GM12878 (cell line): ENCODE measurements at regions not wholly inside any gene's neighbourhood (a gene's known extent, or its start where the extent isn't known, plus 50 kb on each side); places are given as distances from the start of the nearest gene placed in this dataset.

Experiments
- ATAC-seq: fragments of 200-7000 bp; cut with Tn5 transposase; 3 replicates; pipeline ENCODE4 v1.9.1; 2020; ENCODE audit warnings: mild to moderate bottlenecking, moderate library complexity
- BruUV-seq: library from RNA; stranded (reverse); fragments of 400-500 nt; replicated peaks from 2 replicates; lab custom pipeline; 2021; lab: Mats Ljungman, UMichigan
- CTCF ChIA-PET: fragments of 300-600 bp; sonication (Branson Sonifier 250); formaldehyde crosslinking; extraction: SDS; loops from one replicate; lab custom pipeline; 2021; ENCODE audit warnings: inconsistent platforms; lab: Yijun Ruan, JAX
- POLR2A ChIA-PET: fragments of 350-600 bp; formaldehyde crosslinking; extraction: SDS; loops from one replicate; lab custom pipeline; 2021; ENCODE audit warnings: inconsistent platforms; lab: Charles Lee
- RAD21 ChIA-PET: fragments of 300-600 bp; sonication (Branson Sonifier 250); formaldehyde crosslinking; loops from one replicate; lab custom pipeline; 2023; ENCODE audit warnings: antibody characterized with exemption; ENCODE audit not compliant: unreplicated experiment; lab: Charles Lee
- SMC1A ChIA-PET: fragments of 300-600 bp; sonication (Branson Sonifier 250); formaldehyde crosslinking; loops from one replicate; lab custom pipeline; 2023; ENCODE audit not compliant: unreplicated experiment, uncharacterized antibody; lab: Charles Lee
- DNase-seq: peaks from one replicate; pipeline ENCODE4 v3.0.0-alpha.2; 2011; ENCODE audit warnings: low read depth, low spot score
- FAIRE-seq: peaks from 3 replicates; lab custom pipeline; 2011; peaks lifted over from hg19 to GRCh38; lab: Jason Lieb, UNC
- H2AFZ ChIP-seq: 2 replicates; pipeline ENCODE4 v1.6.0; 2011; ENCODE audit warnings: low read depth, low read length, control low read depth; ENCODE audit not compliant: control insufficient read depth
- H3K27ac ChIP-seq: 2 replicates; pipeline ENCODE4 v1.5.1; 2011; ENCODE audit warnings: control low read depth; ENCODE audit not compliant: control insufficient read depth, insufficient read depth
- H3K27me3 ChIP-seq, 2 experiments: replicated peaks in 1 of 2; 2 replicates each; pipeline versions ENCODE4 v1.6.0 to v1.6.1; 2011; ENCODE audit warnings: low read length in 1 of 2; ENCODE audit not compliant: control insufficient read depth in 2 of 2, insufficient read depth in 2 of 2
- H3K36me3 ChIP-seq, 2 experiments: 2 replicates each; pipeline ENCODE4 v1.5.1; 2011; ENCODE audit warnings: low read length in 1 of 2; ENCODE audit not compliant: control insufficient read depth in 2 of 2, insufficient read depth in 2 of 2
- H3K4me1 ChIP-seq: 2 replicates; pipeline ENCODE4 v1.6.1; 2011; ENCODE audit warnings: mild to moderate bottlenecking, low read length, moderate library complexity, mixed read lengths; ENCODE audit not compliant: control insufficient read depth, insufficient read depth
- H3K4me2 ChIP-seq: 2 replicates; pipeline ENCODE4 v1.6.0; 2011; ENCODE audit warnings: control low read depth; ENCODE audit not compliant: control insufficient read depth, insufficient read depth
- H3K4me3 ChIP-seq: fragments of 200-600 bp; sonication (generic); 2 replicates; pipeline ENCODE4 v1.5.1; 2016
- H3K79me2 ChIP-seq: 2 replicates; pipeline ENCODE4 v1.6.0; 2011; ENCODE audit warnings: low read length; ENCODE audit not compliant: control insufficient read depth, insufficient read depth
- H3K9ac ChIP-seq: 2 replicates; pipeline ENCODE4 v1.8.0; 2011; ENCODE audit warnings: low read length, control low read depth, mixed read lengths; ENCODE audit not compliant: control insufficient read depth, insufficient read depth
- H3K9me3 ChIP-seq: replicated peaks from 3 replicates; pipeline ENCODE4 v1.5.1; 2011; ENCODE audit warnings: mild to moderate bottlenecking, low read length; ENCODE audit not compliant: control insufficient read depth, insufficient read depth
- H4K20me1 ChIP-seq: 2 replicates; pipeline ENCODE4 v1.6.0; 2011; ENCODE audit not compliant: control insufficient read depth, insufficient read depth
- ATF7 ChIP-seq: fragments of 450-650 bp; IDR thresholded peaks from 2 replicates; pipeline ENCODE4 v1.6.1; 2016; ENCODE audit warnings: low read depth, mild to moderate bottlenecking
- BCL11A ChIP-seq: IDR thresholded peaks from 2 replicates; pipeline ENCODE4 v1.6.1; 2011; ENCODE audit warnings: low read depth, low read length
- CREB1 ChIP-seq: IDR thresholded peaks from 2 replicates; pipeline ENCODE4 v1.6.1; 2012; ENCODE audit warnings: low read depth, mild to moderate bottlenecking, inconsistent platforms
- CREM ChIP-seq: IDR thresholded peaks from 2 replicates; pipeline ENCODE4 v1.6.1; 2014; ENCODE audit warnings: antibody characterized with exemption, low read depth
- EP300 ChIP-seq, 2 experiments: fragments of 150-350 bp in 1 of 2; IDR thresholded peaks; 2 replicates each; pipeline ENCODE4 v1.6.1; 2011 to 2012; ENCODE audit warnings: low read depth in 2 of 2, low read length in 2 of 2, borderline replicate concordance in 1 of 2, improper control_type of control experiment in 1 of 2, inconsistent platforms in 1 of 2; ENCODE audit not compliant: control insufficient read depth in 1 of 2
- ETV6 ChIP-seq, 2 experiments: fragments of 450-650 bp in 1 of 2; IDR thresholded peaks in 1 of 2; conservative IDR thresholded peaks in 1 of 2; 2 replicates each; pipeline ENCODE4 v1.6.1; 2014; ENCODE audit warnings: antibody characterized with exemption in 1 of 2, borderline replicate concordance in 1 of 2, low read depth in 1 of 2, mild to moderate bottlenecking in 1 of 2, moderate library complexity in 1 of 2
- HCFC1 ChIP-seq: fragments of 150-350 bp; IDR thresholded peaks from 2 replicates; pipeline ENCODE4 v1.6.1; 2014; ENCODE audit warnings: low read length
- IRF4 ChIP-seq: IDR thresholded peaks from 2 replicates; pipeline ENCODE4 v1.6.1; 2011; ENCODE audit warnings: low read depth, low read length
- MTA2 ChIP-seq: fragments of 450-650 bp; IDR thresholded peaks from 2 replicates; pipeline ENCODE4 v1.6.1; 2016; ENCODE audit warnings: low read depth, mild to moderate bottlenecking, moderate library complexity
- MYC ChIP-seq: IDR thresholded peaks from 2 replicates; pipeline ENCODE4 v1.6.1; 2011; ENCODE audit warnings: mild to moderate bottlenecking, low read length, moderate library complexity, inconsistent platforms; ENCODE audit not compliant: insufficient read depth, insufficient replicate concordance, insufficient read length, severe bottlenecking
- NR2F1 ChIP-seq: fragments of 450-650 bp; conservative IDR thresholded peaks from 2 replicates; pipeline ENCODE4 v1.6.1; 2017; ENCODE audit warnings: mild to moderate bottlenecking
- SMC3 ChIP-seq: IDR thresholded peaks from 2 replicates; pipeline ENCODE4 v1.6.1; 2011; ENCODE audit warnings: low read length, improper control_type of control experiment, borderline replicate concordance
- WGBS: methylation state at CpG from one replicate; pipeline ENCODE4 v1.1.6; 2016; ENCODE audit warnings: low lambda C conversion rate; ENCODE audit not compliant: insufficient replicate concordance, insufficient coverage; ENCODE audit errors: missing lambda C conversion rate; 5-methylcytosine and 5-hydroxymethylcytosine counted together
- in situ Hi-C: fragments of 300-500 bp; cut with MboI; formaldehyde crosslinking; loops from 9 replicates; pipeline ENCODE4 v1.14.3; 2018; ENCODE audit warnings: mixed read lengths
- intact Hi-C: fragments of 100-400 bp; cut with micrococcal nuclease; formaldehyde crosslinking; loops from one replicate; pipeline ENCODE4 v1.14.2; 2022; ENCODE audit not compliant: unreplicated experiment
- TF ChIP-seq, protein P1 (sequence below): fragments of 450-650 bp; IDR thresholded peaks from 2 replicates; pipeline ENCODE4 v1.6.1; 2017; ENCODE audit warnings: mild to moderate bottlenecking, moderate library complexity
- TF ChIP-seq, protein P2 (sequence below): fragments of 450-650 bp; IDR thresholded peaks from 2 replicates; pipeline ENCODE4 v1.6.1; 2017; ENCODE audit warnings: mild to moderate bottlenecking, low read depth, inconsistent platforms; ENCODE audit not compliant: poor library complexity, severe bottlenecking
- TF ChIP-seq, protein P3 (sequence below): IDR thresholded peaks from 2 replicates; pipeline ENCODE4 v1.6.1; 2012; ENCODE audit warnings: low read length, inconsistent platforms

DNA sequence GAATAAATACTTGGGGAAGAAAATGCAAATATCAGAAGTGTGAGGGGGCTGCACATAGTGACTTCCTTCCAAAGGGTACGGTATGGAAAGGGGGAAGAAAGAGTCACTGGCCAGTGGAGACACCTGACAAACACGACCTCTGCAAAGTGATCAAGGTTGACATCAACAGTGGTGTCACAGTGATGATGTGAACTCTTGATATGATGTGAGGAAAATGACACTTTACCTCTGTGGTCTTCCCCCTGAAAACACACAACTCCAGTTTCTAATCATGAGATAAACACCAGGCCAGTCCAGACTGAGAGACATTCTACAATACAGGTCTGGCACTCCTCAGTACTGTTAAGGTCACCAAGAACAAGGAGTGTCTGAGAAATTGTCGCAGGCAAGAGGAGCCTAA is 169.7 kb downstream of the BUB3 start:
- H3K36me3 ChIP-seq, result no peaks in the 10 kb centered on the region
- RAD21 ChIA-PET, result no interaction called here
- no peaks in the 10 kb centered on the region for H3K79me2 ChIP-seq
- ATAC-seq, result peak; percentile 61
- no TSS peak for BruUV-seq
- POLR2A ChIA-PET, result no interaction called here
- WGBS, result 50% methylated on average over 3 of the region's 3 CpGs
- no peak overlapping the region for H2AFZ ChIP-seq
- peaks cover 8% of the 10 kb centered on the region; the same call in 2 of the 3 replicates for H3K9me3 ChIP-seq
- no peaks in the 10 kb centered on the region for H4K20me1 ChIP-seq
- FAIRE-seq, result no peak
- intact Hi-C loops (no loop called here), in situ Hi-C loops (no loop called here)
- no peak for DNase-seq
- no peak overlapping the region for H3K4me2 ChIP-seq
- no peak overlapping the region for H3K4me3 ChIP-seq
- CTCF ChIA-PET, result interaction anchor here (1.2 kb wide), 1 partner anchor 344 kb away, joined by 4 read pairs; the partner anchor contains the start of gene PSTK
- H3K27ac ChIP-seq, result no peak overlapping the region
- SMC1A ChIA-PET, result interaction anchor here (0.6 to 1.2 kb wide), 2 partner anchors 33 to 75 kb away, joined by 3 read pairs; no protein-coding TSS in a partner anchor
- H3K9ac ChIP-seq, result no peak overlapping the region
- H3K4me1 ChIP-seq, result peaks cover 48% of the 10 kb centered on the region
- no peaks in the 10 kb centered on the region for H3K27me3 ChIP-seq
- TF ChIP-seq, protein P1, sequence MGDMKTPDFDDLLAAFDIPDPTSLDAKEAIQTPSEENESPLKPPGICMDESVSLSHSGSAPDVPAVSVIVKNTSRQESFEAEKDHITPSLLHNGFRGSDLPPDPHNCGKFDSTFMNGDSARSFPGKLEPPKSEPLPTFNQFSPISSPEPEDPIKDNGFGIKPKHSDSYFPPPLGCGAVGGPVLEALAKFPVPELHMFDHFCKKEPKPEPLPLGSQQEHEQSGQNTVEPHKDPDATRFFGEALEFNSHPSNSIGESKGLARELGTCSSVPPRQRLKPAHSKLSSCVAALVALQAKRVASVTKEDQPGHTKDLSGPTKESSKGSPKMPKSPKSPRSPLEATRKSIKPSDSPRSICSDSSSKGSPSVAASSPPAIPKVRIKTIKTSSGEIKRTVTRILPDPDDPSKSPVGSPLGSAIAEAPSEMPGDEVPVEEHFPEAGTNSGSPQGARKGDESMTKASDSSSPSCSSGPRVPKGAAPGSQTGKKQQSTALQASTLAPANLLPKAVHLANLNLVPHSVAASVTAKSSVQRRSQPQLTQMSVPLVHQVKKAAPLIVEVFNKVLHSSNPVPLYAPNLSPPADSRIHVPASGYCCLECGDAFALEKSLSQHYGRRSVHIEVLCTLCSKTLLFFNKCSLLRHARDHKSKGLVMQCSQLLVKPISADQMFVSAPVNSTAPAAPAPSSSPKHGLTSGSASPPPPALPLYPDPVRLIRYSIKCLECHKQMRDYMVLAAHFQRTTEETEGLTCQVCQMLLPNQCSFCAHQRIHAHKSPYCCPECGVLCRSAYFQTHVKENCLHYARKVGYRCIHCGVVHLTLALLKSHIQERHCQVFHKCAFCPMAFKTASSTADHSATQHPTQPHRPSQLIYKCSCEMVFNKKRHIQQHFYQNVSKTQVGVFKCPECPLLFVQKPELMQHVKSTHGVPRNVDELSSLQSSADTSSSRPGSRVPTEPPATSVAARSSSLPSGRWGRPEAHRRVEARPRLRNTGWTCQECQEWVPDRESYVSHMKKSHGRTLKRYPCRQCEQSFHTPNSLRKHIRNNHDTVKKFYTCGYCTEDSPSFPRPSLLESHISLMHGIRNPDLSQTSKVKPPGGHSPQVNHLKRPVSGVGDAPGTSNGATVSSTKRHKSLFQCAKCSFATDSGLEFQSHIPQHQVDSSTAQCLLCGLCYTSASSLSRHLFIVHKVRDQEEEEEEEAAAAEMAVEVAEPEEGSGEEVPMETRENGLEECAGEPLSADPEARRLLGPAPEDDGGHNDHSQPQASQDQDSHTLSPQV, result no peak
- TF ChIP-seq EP300 (IDR thresholded peaks at IDR 0.05; ENCODE audit: borderline replicate concordance in 1 of 2, control insufficient read depth in 1 of 2, low read depth in 2 of 2, low read length in 2 of 2) (peak in 1 of 2 experiments; percentile 63; a peak in 1 of 4 replicates), HCFC1 (no peak), MYC (no peak), MTA2 (peak; percentile 27; the same call in 1 of the 2 replicates), CREB1 (peak; percentile 92), IRF4 (peak; percentile 35; the same call in 1 of the 2 replicates), ETV6 (conservative IDR thresholded peaks at IDR 0.05 in 1 of 2, IDR thresholded peaks at IDR 0.05 in 1 of 2; ENCODE audit: borderline replicate concordance in 1 of 2, low read depth in 1 of 2) (0 out of 4 replicates have a peak, but pooled peaks of 1 of the 2 experiments have one; percentile 32), SMC3 (no peak), NR2F1 (peak; percentile 53; the same call in 1 of the 2 replicates), BCL11A (peak; percentile 60; the same call in 1 of the 2 replicates), ATF7 (0 out of 2 replicates have a peak, but pooled peaks have one; percentile 28), CREM (peak; percentile 85)
- TF ChIP-seq, protein P2, sequence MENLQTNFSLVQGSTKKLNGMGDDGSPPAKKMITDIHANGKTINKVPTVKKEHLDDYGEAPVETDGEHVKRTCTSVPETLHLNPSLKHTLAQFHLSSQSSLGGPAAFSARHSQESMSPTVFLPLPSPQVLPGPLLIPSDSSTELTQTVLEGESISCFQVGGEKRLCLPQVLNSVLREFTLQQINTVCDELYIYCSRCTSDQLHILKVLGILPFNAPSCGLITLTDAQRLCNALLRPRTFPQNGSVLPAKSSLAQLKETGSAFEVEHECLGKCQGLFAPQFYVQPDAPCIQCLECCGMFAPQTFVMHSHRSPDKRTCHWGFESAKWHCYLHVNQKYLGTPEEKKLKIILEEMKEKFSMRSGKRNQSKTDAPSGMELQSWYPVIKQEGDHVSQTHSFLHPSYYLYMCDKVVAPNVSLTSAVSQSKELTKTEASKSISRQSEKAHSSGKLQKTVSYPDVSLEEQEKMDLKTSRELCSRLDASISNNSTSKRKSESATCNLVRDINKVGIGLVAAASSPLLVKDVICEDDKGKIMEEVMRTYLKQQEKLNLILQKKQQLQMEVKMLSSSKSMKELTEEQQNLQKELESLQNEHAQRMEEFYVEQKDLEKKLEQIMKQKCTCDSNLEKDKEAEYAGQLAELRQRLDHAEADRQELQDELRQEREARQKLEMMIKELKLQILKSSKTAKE, result peak; percentile 33
- TF ChIP-seq, protein P3, sequence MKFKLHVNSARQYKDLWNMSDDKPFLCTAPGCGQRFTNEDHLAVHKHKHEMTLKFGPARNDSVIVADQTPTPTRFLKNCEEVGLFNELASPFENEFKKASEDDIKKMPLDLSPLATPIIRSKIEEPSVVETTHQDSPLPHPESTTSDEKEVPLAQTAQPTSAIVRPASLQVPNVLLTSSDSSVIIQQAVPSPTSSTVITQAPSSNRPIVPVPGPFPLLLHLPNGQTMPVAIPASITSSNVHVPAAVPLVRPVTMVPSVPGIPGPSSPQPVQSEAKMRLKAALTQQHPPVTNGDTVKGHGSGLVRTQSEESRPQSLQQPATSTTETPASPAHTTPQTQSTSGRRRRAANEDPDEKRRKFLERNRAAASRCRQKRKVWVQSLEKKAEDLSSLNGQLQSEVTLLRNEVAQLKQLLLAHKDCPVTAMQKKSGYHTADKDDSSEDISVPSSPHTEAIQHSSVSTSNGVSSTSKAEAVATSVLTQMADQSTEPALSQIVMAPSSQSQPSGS, result 0 out of 2 replicates have a peak, but pooled peaks have one; percentile 19
